Natural killer cell treated with Interleukin-12 subunit alpha and Interleukin-12 subunit beta and Interleukin-15 and Interleukin-18, amount 100 ng/mL, for 72 hours (primary cell): ENCODE measurements at regions not wholly inside any gene's neighbourhood (a gene's known extent, or its start where the extent isn't known, plus 50 kb on each side); places are given as distances from the start of the nearest gene placed in this dataset.
"Not testable (repeated sequence)": the region's sequence is repeated elsewhere in the genome, so short reads cannot be mapped to it uniquely, and the experiment has no call there.

Experiments
- ATAC-seq, 2 donors: fragments of 150-1000 bp; cut with Tn5 transposase in 1 of 2; sonication (Bioruptor Pico), chemical (Tn5 transposase) in 1 of 2; 2 replicates each; pipeline ENCODE4 v1.10.0; 2021
- DNase-seq: peaks from one replicate; pipeline ENCODE4 v3.0.0; 2022; ENCODE audit warnings: low spot score
- H3K27ac Mint-ChIP-seq, 2 donors: 1 replicate in 1 of 2; 2 replicates in 1 of 2; pipeline ENCODE4 v1.8.0; 2022; ENCODE audit warnings: mixed read lengths in 2 of 2, mild to moderate bottlenecking in 1 of 2, moderate library complexity in 1 of 2
- H3K27me3 Mint-ChIP-seq, 2 donors: 1 replicate in 1 of 2; 2 replicates in 1 of 2; pipeline ENCODE4 v1.8.0; 2022; ENCODE audit warnings: mixed read lengths in 2 of 2
- H3K36me3 Mint-ChIP-seq: one replicate; pipeline ENCODE4 v1.8.0; 2022; ENCODE audit warnings: mixed read lengths
- H3K4me1 Mint-ChIP-seq, 2 donors: 1 replicate in 1 of 2; 2 replicates in 1 of 2; pipeline ENCODE4 v1.8.0; 2022; ENCODE audit warnings: low read depth in 2 of 2, mixed read lengths in 2 of 2, mild to moderate bottlenecking in 1 of 2
- H3K4me3 Mint-ChIP-seq: one replicate; pipeline ENCODE4 v1.8.0; 2022; ENCODE audit warnings: mixed read lengths
- H3K9me3 Mint-ChIP-seq: 2 replicates; pipeline ENCODE4 v1.8.0; 2022; ENCODE audit warnings: mixed read lengths

- no peak overlapping the region for H3K27ac Mint-ChIP-seq
- H3K4me3 Mint-ChIP-seq: no peak overlapping the region
- no peaks in the 10 kb centered on the region for H3K9me3 Mint-ChIP-seq
- H3K27me3 Mint-ChIP-seq: peaks cover 6 to 15% of the 10 kb centered on the region in 2 donors
- no peaks in the 10 kb centered on the region for H3K4me1 Mint-ChIP-seq
- DNase-seq: no peak
- no peak for ATAC-seq
- no peaks in the 10 kb centered on the region for H3K36me3 Mint-ChIP-seq
These were observed 125.2 kb downstream of the BMP15 start for GRCh38 chrX:51035746-51036145.

DNA sequence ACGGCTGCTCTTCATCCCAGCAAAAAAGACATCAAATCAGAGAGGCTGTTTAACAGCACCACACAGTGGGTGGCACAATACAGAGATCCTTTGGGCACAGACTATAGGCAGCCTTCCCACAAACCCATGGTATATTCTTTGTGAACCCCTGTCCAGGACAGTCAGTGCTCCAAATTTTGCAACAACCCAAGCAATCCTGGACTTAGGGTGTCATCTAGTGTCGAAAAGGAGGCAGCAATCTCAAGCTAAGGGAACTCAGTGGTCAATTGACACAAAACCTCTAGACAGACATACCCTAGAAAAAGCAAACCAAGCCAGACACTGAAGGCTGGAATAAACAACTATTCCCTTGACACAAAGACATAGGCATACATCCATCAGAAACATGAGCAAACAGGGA is 137.4 kb downstream of the BMP15 start:
- H3K4me3 Mint-ChIP-seq: no peak overlapping the region
- H3K27me3 Mint-ChIP-seq: peaks cover 20 to 26% of the 10 kb centered on the region in 2 donors
- H3K36me3 Mint-ChIP-seq: no peaks in the 10 kb centered on the region
- no peaks in the 10 kb centered on the region for H3K4me1 Mint-ChIP-seq
- DNase-seq (no peak), ATAC-seq (no peak)
- H3K27ac Mint-ChIP-seq: no peak overlapping the region
- no peaks in the 10 kb centered on the region for H3K9me3 Mint-ChIP-seq

DNA sequence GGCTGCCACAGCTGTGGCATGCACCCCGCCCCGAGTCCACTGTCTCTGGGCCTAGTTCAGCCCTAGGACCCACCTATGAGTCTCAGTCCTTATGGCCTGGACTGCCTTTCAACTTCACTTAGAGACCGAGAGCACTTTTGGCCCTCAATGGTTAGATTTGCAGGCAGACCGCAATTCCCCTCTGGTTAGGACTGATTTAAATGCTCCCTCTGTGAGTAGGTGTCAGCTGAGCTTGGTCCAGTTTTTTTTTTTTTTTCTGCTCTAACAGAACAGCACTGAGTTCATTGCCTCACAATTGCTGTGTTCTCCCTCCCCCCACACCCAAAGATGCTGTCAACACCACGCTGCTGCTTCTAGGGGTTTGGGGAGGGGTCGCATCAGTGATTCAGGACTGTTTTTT is 143.2 kb downstream of the BMP15 start:
- Mint-ChIP-seq H3K4me1 (no peaks in the 10 kb centered on the region), H3K4me3 (no peak overlapping the region), H3K27ac (no peak overlapping the region), H3K27me3 (peaks cover 8 to 11% of the 10 kb centered on the region in 2 donors), H3K9me3 (no peaks in the 10 kb centered on the region), H3K36me3 (no peaks in the 10 kb centered on the region)
- DNase-seq: no peak
- no peak for ATAC-seq

DNA sequence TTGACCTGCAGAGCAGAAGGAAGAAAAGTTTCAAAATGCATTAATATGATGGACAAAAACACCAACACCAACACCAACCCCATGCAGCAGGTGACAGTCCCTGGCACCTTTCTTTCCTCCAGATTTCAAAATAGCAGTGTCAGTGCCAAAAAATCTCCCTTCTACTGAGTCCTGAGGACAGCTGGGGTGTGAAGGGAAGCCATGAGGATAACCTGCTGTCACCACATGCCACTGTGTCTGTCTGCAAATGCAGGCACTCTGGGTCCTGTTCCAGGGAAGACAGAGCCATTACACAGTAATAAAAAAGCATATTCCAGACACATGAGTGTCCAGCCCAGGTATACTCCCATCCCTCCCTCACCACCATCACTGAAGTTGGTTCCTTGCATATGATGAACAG is 187.5 kb downstream of the BMP15 start:
- ATAC-seq: no peak
- Mint-ChIP-seq H3K27me3 (peaks cover 4 to 12% of the 10 kb centered on the region in 2 donors), H3K9me3 (no peaks in the 10 kb centered on the region), H3K36me3 (no peaks in the 10 kb centered on the region), H3K27ac (no peak overlapping the region), H3K4me1 (no peaks in the 10 kb centered on the region), H3K4me3 (no peak overlapping the region)
- no peak for DNase-seq

GRCh38 chrX:51119058-51119926 is 208.8 kb downstream of the BMP15 start:
- not testable (repeated sequence) for H3K4me1 Mint-ChIP-seq, H3K27ac Mint-ChIP-seq, ATAC-seq, DNase-seq, H3K27me3 Mint-ChIP-seq, H3K9me3 Mint-ChIP-seq, H3K4me3 Mint-ChIP-seq, H3K36me3 Mint-ChIP-seq

DNA sequence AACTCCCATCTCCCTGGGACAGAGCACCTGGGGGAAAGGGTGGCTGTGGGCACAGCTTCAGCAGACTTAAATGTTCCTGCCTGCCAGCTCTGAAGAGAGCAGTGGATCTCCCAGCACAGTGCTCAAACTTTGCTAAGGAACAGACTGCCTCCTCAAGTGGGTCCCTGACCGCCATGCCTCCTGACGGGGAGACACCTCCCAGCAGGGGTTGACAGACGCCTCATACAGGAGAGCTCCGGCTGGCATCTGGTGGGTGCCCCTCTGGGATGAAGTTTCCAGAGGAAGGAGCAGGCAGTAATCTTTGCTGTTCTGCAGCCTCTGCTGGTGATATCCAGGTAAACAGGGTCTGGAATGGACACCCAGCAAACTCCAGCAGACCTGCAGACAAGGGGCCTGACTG is 206.9 kb upstream of the NUDT10 start:
- ATAC-seq, H3K36me3 Mint-ChIP-seq, H3K27ac Mint-ChIP-seq, H3K9me3 Mint-ChIP-seq, H3K4me3 Mint-ChIP-seq, H3K4me1 Mint-ChIP-seq, DNase-seq: not testable (repeated sequence)
- H3K27me3 Mint-ChIP-seq: peaks cover 13 to 20% of the 10 kb centered on the region in 2 donors

DNA sequence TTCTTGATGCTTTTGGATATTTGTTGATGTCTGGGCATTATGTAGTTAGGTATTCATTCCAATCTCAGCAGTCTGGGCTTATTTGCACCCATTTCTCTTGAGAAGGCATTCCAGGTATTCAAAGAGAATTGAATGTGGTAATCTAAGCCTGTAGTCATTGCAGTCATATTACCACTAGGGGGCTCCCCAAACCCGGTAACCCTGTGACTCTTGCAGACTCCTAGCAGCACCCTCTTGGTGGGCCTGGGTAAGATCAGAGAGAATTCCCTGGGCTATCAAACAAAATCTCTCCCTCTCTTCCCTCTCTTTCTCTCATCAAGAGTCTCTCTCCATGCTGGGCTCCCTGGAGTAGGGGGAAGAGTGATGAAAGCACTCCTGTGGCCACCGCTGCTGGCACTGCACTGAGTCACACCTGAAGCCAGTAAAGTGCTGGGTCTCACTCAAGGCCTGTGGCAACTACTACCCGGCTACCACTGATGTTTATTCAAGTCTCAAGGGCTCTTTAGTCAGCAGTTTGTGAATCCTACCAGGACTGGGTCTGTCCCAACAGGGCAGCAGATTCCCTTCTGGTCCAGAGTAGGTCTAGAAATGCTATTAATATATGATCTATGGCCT is 187.7 kb upstream of the NUDT10 start:
- H3K27me3 Mint-ChIP-seq: peaks cover 49 to 65% of the 10 kb centered on the region in 2 donors
- DNase-seq (no peak), ATAC-seq (peak in 1 of 2 donors; percentile 74)
- H3K36me3 Mint-ChIP-seq: no peaks in the 10 kb centered on the region
- no peaks in the 10 kb centered on the region for H3K9me3 Mint-ChIP-seq
- no peaks in the 10 kb centered on the region for H3K4me1 Mint-ChIP-seq
- H3K27ac Mint-ChIP-seq: no peak overlapping the region
- no peak overlapping the region for H3K4me3 Mint-ChIP-seq

GRCh38 chrX:51148848-51149247 is 183.8 kb upstream of the NUDT10 start:
- Mint-ChIP-seq H3K36me3 (no peaks in the 10 kb centered on the region), H3K27ac (no peak overlapping the region), H3K9me3 (no peaks in the 10 kb centered on the region), H3K27me3 (peaks cover 38 to 43% of the 10 kb centered on the region in 2 donors), H3K4me1 (no peaks in the 10 kb centered on the region), H3K4me3 (no peak overlapping the region)
- ATAC-seq (peak in 1 of 2 donors; percentile 15), DNase-seq (no peak)

DNA sequence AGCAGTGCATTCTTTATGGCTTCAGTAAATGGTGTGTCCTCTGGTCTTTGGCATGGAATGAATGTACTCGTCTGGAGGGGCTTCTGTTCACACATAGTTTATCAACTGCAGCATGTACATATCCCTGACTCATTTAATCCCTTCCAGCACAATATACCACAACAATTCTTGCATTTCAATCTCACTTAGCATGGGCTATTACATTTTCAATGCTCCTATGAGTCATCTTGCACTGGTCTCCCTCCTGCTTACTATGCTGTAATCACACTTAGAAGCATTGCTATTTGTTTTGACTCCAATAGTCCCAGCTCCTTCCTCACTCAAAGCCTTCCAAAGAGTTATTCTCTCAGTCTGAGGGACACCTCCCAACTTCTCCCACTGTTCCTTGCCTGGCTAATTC is 180.9 kb upstream of the NUDT10 start:
- Mint-ChIP-seq H3K9me3 (no peaks in the 10 kb centered on the region), H3K27me3 (peaks cover 31% of the 10 kb centered on the region in 2 donors), H3K4me3 (no peak overlapping the region), H3K27ac (no peak overlapping the region), H3K4me1 (no peaks in the 10 kb centered on the region), H3K36me3 (no peaks in the 10 kb centered on the region)
- DNase-seq (no peak), ATAC-seq (no peak)

DNA sequence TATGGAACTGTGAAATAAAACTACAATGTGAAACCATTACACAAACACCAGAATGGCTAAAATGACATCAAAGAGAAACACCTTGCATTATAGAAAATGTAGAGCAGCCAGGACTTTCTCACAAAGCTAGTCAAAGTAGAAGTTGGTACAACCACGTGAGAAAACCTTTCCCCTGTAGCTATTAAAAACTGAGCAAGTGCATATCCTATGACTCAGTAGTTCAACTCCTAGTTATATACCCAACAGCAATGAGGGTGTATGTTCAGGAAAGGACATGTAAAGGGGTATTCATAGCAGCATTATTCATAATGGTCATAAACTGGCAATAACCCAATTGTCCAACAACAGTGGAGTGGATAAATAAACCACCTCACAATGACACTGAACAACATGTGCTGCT is 177.5 kb upstream of the NUDT10 start:
- H3K27ac Mint-ChIP-seq: no peak overlapping the region
- no peak overlapping the region for H3K4me3 Mint-ChIP-seq
- no peak for DNase-seq
- H3K4me1 Mint-ChIP-seq: no peaks in the 10 kb centered on the region
- no peak for ATAC-seq
- peaks cover 11% of the 10 kb centered on the region in 2 donors for H3K27me3 Mint-ChIP-seq
- no peaks in the 10 kb centered on the region for H3K36me3 Mint-ChIP-seq
- no peaks in the 10 kb centered on the region for H3K9me3 Mint-ChIP-seq

DNA sequence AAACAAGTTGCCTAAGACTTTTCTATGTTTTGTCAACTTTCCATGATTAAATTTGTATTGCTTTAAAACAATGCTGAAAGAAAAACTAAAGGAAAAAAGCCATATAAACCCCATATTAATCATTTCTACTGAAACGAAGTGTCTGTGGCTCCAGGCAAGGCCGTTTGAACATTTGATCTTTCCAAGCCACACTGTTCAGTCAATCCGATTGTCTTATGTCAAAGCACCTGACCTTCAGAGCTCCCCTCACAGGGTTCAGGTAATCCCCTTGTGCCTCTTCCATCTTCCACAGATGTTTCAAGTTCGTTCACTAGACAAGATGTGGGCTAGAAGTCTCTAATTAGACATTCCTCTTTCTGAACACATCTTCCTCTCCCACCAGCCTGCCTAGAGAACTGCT is 177.1 kb upstream of the NUDT10 start:
- Mint-ChIP-seq H3K36me3 (no peaks in the 10 kb centered on the region), H3K27me3 (peaks cover 11% of the 10 kb centered on the region in 2 donors), H3K9me3 (no peaks in the 10 kb centered on the region), H3K4me1 (no peaks in the 10 kb centered on the region), H3K27ac (no peak overlapping the region), H3K4me3 (no peak overlapping the region)
- DNase-seq (no peak), ATAC-seq (no peak)

DNA sequence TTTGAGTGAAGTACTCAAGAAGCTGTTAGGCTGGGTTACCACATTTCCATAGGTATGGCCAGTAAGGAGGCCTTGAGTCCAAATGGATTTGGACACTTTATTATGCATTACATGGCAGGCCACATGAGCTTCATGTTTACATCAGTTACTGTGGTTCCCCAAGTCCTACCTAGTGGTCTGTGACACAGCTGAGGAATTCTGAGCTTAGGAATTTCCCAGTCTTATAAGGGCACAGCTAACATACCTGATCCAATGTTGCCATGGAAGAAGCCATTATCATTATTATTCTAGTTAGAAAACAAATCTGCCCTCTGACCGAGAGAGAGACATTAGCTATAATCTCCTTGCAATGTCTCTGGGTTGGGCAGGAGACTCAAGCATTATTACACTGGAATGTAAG is 174.4 kb upstream of the NUDT10 start:
- H3K27me3 Mint-ChIP-seq: peaks cover 0 to 5% of the 10 kb centered on the region in 2 donors
- DNase-seq: no peak
- ATAC-seq: no peak
- H3K27ac Mint-ChIP-seq: no peak overlapping the region
- H3K9me3 Mint-ChIP-seq: no peaks in the 10 kb centered on the region
- H3K36me3 Mint-ChIP-seq: no peaks in the 10 kb centered on the region
- H3K4me1 Mint-ChIP-seq: no peaks in the 10 kb centered on the region
- H3K4me3 Mint-ChIP-seq: no peak overlapping the region

- not testable (repeated sequence) for H3K36me3 Mint-ChIP-seq, H3K4me1 Mint-ChIP-seq, H3K4me3 Mint-ChIP-seq, H3K27me3 Mint-ChIP-seq, DNase-seq, ATAC-seq, H3K9me3 Mint-ChIP-seq, H3K27ac Mint-ChIP-seq
These were observed 173.2 kb upstream of the NUDT10 start for GRCh38 chrX:51159378-51159777.

DNA sequence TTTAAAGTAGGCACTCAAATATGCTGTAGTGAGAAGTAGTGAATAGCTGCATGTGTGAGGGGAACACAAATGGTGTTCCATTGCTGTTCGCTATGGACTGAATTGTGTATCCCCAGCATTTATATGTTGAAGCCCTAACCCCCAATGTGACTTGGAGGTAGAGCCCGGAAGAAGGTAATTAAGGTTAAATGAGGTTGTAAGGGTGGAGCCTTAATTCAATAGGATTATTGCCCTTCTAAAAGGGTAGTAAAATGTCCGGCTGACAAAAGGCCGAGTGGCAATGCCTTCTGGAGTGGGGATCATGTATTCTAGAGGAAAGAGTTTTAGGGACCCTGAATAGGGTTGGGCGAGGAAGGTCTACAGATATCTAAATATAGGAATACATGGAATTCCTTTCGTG is 168.9 kb upstream of the NUDT10 start:
- Mint-ChIP-seq H3K9me3 (no peaks in the 10 kb centered on the region), H3K4me3 (no peak overlapping the region), H3K27ac (no peak overlapping the region), H3K36me3 (no peaks in the 10 kb centered on the region), H3K4me1 (no peaks in the 10 kb centered on the region), H3K27me3 (peaks cover 0 to 8% of the 10 kb centered on the region in 2 donors)
- DNase-seq: no peak
- ATAC-seq: no peak
